Suprapubic skin (tissue), 4 donors: ENCODE measurements at regions not wholly inside any gene's neighbourhood (a gene's known extent, or its start where the extent isn't known, plus 50 kb on each side); places are given as distances from the start of the nearest gene placed in this dataset.

Experiments
- DNase-seq, 2 donors: peaks; one replicate each; pipeline ENCODE4 v3.0.0-alpha.2; 2019; ENCODE audit warnings: low spot score in 2 of 2
- H3K27ac ChIP-seq: fragments of 200-600 bp; sonication (generic); one replicate; pipeline ENCODE4 v1.5.1; 2019
- H3K27me3 ChIP-seq: fragments of 200-600 bp; sonication (generic); one replicate; pipeline ENCODE4 v1.5.1; 2019
- H3K36me3 ChIP-seq: fragments of 200-600 bp; sonication (generic); one replicate; pipeline ENCODE4 v1.5.1; 2019
- H3K4me1 ChIP-seq: fragments of 200-600 bp; sonication (generic); one replicate; pipeline ENCODE4 v1.5.1; 2019
- H3K4me3 ChIP-seq: fragments of 200-600 bp; sonication (generic); one replicate; pipeline ENCODE4 v1.5.1; 2019; ENCODE audit warnings: mild to moderate bottlenecking
- H3K9me3 ChIP-seq: fragments of 200-600 bp; sonication (generic); one replicate; pipeline ENCODE4 v1.5.1; 2019
- CTCF ChIP-seq, 2 donors: fragments of 200-600 bp in 1 of 2; fragments of 450-650 bp in 1 of 2; sonication (generic) in 1 of 2; IDR thresholded peaks; one replicate each; pipeline ENCODE4 v1.5.1; 2016 to 2019; ENCODE audit warnings: antibody characterized with exemption in 2 of 2, mild to moderate bottlenecking in 1 of 2, moderate library complexity in 1 of 2
- EP300 ChIP-seq: sonication (generic); formaldehyde crosslinking; IDR thresholded peaks from one replicate; pipeline ENCODE4 v1.6.1; 2017; ENCODE audit warnings: antibody characterized with exemption
- POLR2A ChIP-seq, 2 donors: fragments of 450-650 bp; IDR thresholded peaks; one replicate each; pipeline ENCODE4 v1.6.1; 2017; ENCODE audit warnings: antibody characterized with exemption in 2 of 2, mild to moderate bottlenecking in 2 of 2, moderate library complexity in 2 of 2
- POLR2AphosphoS5 ChIP-seq, 3 donors: sonication (generic); formaldehyde crosslinking; IDR thresholded peaks; one replicate each; pipeline ENCODE4 v1.6.1; 2017; ENCODE audit warnings: antibody characterized with exemption in 3 of 3
- WGBS: methylation state at CpG from one replicate; pipeline ENCODE4 v1.1.5; 2018; 5-methylcytosine and 5-hydroxymethylcytosine counted together

DNA sequence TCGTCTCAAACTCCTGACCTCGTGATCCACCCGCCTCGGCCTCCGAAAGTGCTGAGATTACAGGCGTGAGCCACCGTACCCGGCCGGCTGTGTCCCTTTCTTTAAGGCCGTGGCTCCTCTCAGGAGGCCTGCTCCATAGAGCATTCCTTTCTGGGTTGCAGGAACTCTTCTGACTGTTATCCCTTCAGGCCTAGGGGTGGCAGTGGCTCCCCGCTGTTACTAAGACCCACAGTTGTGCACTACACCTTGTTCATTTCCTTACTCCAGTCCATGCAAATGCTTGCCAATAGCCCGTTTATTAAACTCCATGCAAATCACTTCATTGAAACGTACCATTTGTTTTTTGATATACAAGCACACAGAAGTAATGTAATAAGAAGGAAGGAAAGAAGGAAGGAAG is 234.7 kb downstream of the BCAT1 start:
- Histone ChIP-seq H3K4me1 (no peaks in the 10 kb centered on the region), H3K4me3 (no peak overlapping the region), H3K27ac (no peak overlapping the region), H3K27me3 (no peaks in the 10 kb centered on the region), H3K9me3 (no peaks in the 10 kb centered on the region), H3K36me3 (no peaks in the 10 kb centered on the region)
- WGBS: 92% methylated on average over 13 of the region's 13 CpGs
- TF ChIP-seq POLR2A (IDR thresholded peaks at IDR 0.05) (no peak), EP300 (no peak), CTCF (IDR thresholded peaks at IDR 0.05) (no peak), POLR2AphosphoS5 (IDR thresholded peaks at IDR 0.05) (no peak)
- DNase-seq: no peak

DNA sequence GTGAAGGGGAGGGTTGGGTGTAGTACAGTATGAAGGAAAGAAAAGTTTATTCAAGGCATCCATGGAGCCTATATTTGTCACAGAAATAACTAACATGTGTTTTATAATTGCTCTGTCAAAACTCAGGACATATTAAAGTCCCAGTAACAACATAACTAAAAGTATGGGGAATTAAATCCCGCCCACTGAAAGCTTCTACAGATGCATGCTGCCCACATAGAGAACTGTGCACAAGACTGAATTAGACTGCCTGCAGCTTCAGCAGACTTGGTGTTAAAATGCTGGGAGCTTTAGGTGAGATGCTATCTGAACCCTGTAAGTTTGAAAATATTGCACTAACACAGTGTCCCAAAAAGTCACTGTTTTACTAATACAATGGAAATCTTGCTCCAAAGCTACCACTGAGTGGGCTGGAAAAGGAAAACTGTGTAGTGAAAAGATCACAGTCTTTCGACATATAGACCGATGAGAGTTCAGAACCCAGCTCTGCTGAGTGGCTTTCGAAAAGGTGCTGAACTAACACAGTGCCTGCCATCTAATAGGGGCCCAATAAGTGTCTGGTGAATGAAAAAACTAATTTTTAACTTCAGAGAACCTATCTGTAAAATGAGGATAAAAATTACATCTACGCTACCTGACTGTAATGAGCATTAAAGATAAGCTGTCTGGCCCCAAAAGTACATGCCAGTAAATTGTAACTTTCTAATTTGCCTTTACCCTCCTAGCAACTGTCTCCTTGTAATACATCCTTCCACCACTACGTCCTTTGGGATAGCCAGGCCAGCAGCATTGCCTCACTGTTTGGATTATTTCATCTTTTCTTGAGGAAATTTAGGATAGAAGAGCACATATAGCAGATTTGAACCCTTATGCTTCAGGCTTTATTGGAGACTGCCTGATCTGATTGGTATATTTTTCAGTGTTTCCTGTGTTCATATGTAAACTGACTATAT is 237.6 kb downstream of the BCAT1 start:
- Histone ChIP-seq H3K4me3 (no peak overlapping the region), H3K27me3 (no peaks in the 10 kb centered on the region), H3K9me3 (no peaks in the 10 kb centered on the region), H3K4me1 (no peaks in the 10 kb centered on the region), H3K27ac (no peak overlapping the region), H3K36me3 (no peaks in the 10 kb centered on the region)
- WGBS: 83% methylated on average over 6 of the region's 6 CpGs
- DNase-seq: no peak
- TF ChIP-seq EP300: no peak
- no peak for TF ChIP-seq POLR2A (IDR thresholded peaks at IDR 0.05)

- TF ChIP-seq POLR2A (IDR thresholded peaks at IDR 0.05): no peak
- no peak for TF ChIP-seq CTCF (IDR thresholded peaks at IDR 0.05)
- TF ChIP-seq POLR2AphosphoS5 (IDR thresholded peaks at IDR 0.05): no peak
- no peak for TF ChIP-seq EP300
- Histone ChIP-seq H3K4me3 (no peak overlapping the region), H3K36me3 (no peaks in the 10 kb centered on the region), H3K4me1 (no peaks in the 10 kb centered on the region), H3K27me3 (no peaks in the 10 kb centered on the region), H3K27ac (no peak overlapping the region), H3K9me3 (no peaks in the 10 kb centered on the region)
- WGBS: 91% methylated on average over 2 of the region's 2 CpGs
- no peak for DNase-seq
Observed at GRCh38 chr12:24709216-24709615, 239.7 kb downstream of the BCAT1 start.

DNA sequence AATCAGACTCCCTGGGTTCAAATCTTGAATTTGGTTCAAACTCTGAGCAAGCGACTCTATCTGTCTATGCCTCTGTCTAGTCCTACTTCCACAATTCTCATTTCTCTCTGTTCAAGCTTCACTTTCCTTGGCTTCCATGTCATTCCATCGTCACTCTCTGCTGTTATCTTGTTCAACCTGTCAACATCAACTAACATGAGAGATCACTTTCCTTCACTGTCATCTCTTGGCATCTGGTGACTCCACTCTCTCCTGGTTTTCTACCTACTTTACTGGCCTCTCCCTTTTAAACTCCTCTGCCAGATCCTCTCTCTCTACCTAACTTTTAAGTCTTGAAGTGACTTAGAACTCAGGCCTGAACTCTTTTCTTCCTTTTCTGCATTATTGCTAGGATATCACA is 240.2 kb downstream of the BCAT1 start:
- H3K4me3 ChIP-seq: no peak overlapping the region
- H3K9me3 ChIP-seq: no peaks in the 10 kb centered on the region
- no peaks in the 10 kb centered on the region for H3K36me3 ChIP-seq
- H3K4me1 ChIP-seq: no peaks in the 10 kb centered on the region
- no peak overlapping the region for H3K27ac ChIP-seq
- H3K27me3 ChIP-seq: no peaks in the 10 kb centered on the region
- TF ChIP-seq CTCF (IDR thresholded peaks at IDR 0.05) (no peak), EP300 (no peak), POLR2AphosphoS5 (IDR thresholded peaks at IDR 0.05) (no peak), POLR2A (IDR thresholded peaks at IDR 0.05) (no peak)
- 36% methylated on average over 2 of the region's 2 CpGs for WGBS
- DNase-seq: no peak

GRCh38 chr12:24708043-24708442 is 240.9 kb downstream of the BCAT1 start:
- Histone ChIP-seq H3K4me1 (no peaks in the 10 kb centered on the region), H3K27ac (no peak overlapping the region), H3K4me3 (no peak overlapping the region), H3K9me3 (no peaks in the 10 kb centered on the region), H3K36me3 (no peaks in the 10 kb centered on the region), H3K27me3 (no peaks in the 10 kb centered on the region)
- TF ChIP-seq EP300: no peak
- no peak for TF ChIP-seq POLR2A (IDR thresholded peaks at IDR 0.05)
- TF ChIP-seq CTCF (IDR thresholded peaks at IDR 0.05): no peak
- TF ChIP-seq POLR2AphosphoS5 (IDR thresholded peaks at IDR 0.05): no peak
- 0% methylated on average over 1 of the region's 1 CpG for WGBS
- DNase-seq: no peak
